ENCODE measurements at regions not wholly inside any gene's neighbourhood (a gene's known extent, or its start where the extent isn't known, plus 50 kb on each side); places are given as distances from the start of the nearest gene placed in this dataset.

DNA sequence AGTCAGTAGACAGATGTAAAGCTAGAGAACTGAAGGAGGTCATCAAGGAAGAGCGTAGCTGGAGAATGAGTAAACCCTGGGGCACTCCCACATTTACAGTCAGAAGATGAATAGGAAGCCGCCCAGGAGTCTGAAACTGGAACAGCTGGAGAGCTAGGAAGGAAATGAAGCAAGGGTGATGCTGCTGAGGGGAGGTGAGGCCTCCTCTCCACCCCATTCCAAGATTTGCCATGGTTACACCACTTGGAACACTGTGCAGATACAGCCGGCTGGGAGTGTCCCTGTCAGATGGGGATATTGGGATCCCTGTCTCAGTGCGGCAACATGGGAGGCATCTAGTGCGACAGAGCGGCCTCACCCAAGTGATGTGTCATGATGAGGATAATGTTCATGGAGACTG, 51.8 kb upstream of the GPI start:
- H3K4me3 ChIP-seq (replicated peaks; ENCODE audit: low read depth, low read length) = no peak overlapping the region
- TF ChIP-seq, protein P1, sequence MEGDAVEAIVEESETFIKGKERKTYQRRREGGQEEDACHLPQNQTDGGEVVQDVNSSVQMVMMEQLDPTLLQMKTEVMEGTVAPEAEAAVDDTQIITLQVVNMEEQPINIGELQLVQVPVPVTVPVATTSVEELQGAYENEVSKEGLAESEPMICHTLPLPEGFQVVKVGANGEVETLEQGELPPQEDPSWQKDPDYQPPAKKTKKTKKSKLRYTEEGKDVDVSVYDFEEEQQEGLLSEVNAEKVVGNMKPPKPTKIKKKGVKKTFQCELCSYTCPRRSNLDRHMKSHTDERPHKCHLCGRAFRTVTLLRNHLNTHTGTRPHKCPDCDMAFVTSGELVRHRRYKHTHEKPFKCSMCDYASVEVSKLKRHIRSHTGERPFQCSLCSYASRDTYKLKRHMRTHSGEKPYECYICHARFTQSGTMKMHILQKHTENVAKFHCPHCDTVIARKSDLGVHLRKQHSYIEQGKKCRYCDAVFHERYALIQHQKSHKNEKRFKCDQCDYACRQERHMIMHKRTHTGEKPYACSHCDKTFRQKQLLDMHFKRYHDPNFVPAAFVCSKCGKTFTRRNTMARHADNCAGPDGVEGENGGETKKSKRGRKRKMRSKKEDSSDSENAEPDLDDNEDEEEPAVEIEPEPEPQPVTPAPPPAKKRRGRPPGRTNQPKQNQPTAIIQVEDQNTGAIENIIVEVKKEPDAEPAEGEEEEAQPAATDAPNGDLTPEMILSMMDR (IDR thresholded peaks at IDR 0.05; ENCODE audit: low read depth, low read length, missing control alignments) = no peak
- DNase-seq (ENCODE audit: extremely low read depth, low read depth) = peak; percentile 6

DNA sequence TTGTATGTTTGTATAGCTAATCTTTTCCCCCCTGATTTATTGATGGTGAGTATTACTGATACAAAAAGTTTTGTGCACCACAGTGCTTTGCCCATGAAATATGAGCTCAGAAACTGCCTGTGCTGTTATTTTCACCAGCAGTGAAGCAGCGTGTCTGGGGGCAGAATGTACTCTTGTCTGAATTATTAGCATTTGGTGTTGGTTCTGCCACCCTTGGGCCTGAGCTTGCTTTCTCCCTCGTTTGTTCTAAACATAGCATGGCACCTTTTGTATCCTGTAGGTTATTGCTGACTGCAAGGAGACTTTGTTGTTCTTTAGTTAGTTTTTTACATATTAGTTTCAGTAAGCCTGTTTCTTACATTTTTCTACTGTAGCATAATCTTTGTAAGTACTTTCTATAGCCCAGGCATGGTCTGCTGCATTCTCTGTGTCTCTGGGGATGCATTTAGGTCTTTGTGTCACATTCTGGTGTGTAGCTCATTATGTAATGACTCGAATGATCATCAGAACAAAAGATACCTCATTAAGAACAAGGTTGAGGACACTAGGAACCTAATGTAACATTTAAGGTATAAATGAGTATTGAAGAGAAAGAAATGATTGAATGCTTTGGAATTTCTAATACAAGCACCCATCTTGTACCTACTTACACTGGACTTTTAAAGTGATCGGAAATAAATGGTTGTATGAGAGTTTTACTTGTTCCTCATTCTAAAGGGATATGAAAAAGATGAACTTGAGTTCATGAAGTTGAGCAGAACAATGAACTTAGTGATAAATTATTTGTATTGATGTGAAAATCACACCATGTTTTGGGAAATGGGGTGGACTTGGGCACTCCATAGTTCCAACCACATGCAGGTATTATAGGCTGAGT, 50.3 kb upstream of the GPI start:
- no peak for DNase-seq (ENCODE audit: extremely low read depth, low read depth)
- H3K4me3 ChIP-seq (replicated peaks; ENCODE audit: low read depth, low read length) = no peak overlapping the region
- TF ChIP-seq, protein P1 (IDR thresholded peaks at IDR 0.05; ENCODE audit: low read depth, low read length, missing control alignments) = no peak
